NCI-H1694 (cell line): ENCODE measurements at regions not wholly inside any gene's neighbourhood (a gene's known extent, or its start where the extent isn't known, plus 50 kb on each side); places are given as distances from the start of the nearest gene placed in this dataset.

Source experiments
- DNase-seq: peaks from one replicate; lab custom pipeline; 2025; lab: John Stamatoyannopoulos, UW

DNA sequence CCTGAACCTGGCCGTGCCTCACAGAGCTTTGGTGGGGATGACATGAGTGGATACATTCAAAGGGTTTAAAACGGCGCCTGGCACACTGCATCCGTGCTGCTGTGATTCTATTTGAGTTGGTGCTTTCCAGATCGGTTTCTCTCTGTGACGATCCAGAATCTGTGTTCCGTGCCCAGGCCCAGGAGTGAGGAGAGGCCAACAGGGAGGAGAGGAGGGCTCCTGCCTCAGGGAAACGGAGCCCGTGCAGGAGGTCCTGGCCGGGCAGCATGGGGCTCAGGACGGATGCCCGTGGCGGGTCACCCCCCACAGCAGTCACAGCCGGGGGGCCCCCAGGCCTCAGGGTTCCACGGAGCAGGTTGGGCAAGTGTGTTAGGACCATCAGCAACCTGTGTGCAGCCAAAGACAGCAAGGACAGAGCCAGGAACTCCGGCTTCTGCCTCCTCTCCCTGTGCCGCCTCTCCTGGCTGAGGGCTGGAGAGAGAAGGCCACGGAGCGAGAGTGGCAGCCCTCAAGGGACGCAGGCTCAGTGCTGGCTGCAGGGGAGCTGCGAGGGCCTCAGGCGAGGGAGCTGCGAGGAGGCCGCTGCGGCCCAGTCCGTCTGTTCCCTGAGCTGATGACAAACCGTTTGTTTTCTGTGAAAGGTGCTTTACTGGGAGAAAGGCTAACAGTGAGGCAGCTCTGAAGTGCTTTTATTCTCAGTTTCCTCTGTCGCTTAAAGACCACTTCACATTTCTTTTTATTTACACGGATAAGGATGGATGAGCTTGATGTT is 99.3 kb downstream of the METRNL start:
- DNase-seq = no peak

DNA sequence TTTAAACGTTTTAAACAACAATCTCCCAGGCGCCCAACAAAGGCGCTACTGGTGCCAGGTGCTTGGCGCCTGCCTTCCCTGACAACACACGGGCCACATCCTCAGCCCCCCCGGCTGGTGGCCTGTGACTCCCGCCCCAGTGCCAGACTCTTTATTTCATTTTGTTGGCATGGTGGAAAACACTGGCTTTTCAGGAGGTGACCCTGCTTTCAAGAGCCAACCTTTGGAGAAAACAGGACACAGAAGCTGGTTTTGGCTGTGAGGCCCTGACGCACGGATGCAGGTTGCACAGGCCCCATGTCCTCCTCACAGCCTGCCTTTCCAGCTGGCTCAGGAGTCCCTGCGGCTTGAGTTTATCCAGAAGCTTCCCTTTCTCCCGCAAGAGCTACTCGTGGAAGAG is 100.0 kb downstream of the METRNL start:
- DNase-seq = no peak

DNA sequence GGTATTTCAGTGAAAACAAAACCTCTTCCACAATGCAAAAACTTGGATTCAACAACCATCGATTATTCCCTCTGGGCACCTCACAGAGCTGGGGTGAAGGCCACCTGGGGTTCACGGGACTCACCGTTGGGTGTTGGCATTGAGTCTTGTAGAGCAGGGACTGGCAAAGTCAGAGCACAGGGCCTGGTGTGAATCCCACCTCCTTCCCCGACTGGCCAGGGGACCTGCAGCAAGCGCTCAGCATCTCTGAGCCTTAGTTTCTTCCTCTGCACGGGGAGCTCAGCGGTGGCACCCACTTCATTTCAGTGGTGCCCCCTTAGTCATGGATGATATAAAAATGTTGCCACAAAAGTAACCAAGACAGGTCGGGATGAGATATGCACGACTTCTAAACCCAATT is 100.4 kb downstream of the METRNL start:
- DNase-seq = no peak

DNA sequence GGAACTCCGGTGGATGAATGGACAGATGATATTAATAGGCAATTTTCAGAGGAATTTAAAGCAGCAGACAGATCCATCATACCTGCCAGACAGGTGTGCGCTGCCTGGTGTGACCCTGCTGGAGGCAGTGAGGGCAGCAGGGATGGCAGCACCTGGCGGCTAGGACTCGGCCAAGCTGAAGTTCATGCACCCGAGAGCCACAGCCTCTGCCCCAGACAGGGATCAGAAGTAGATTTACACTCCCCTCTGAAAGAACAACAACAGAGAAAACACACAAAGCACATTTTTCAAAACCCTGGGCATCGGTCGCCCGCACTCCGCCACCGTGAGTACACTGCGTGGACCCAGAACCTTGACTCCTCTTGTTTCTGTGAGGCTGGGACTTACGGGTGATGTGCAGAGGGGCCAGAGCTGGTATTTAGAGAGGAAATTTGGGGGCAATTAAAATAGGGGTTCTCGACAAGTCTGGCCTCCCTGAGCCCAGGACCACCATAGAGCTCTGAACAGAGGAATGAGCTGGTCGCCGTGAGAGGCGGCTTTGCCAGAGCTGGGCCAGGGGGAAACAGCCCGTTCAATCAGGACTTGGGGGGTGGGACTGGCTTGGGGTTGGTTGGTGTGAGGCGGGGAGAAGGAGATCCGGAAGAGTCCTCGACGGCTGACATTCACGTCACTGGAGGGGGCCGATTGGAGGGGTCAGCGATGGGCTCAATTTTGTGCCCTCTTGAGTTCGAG is 101.0 kb downstream of the METRNL start:
- DNase-seq = no peak

DNA sequence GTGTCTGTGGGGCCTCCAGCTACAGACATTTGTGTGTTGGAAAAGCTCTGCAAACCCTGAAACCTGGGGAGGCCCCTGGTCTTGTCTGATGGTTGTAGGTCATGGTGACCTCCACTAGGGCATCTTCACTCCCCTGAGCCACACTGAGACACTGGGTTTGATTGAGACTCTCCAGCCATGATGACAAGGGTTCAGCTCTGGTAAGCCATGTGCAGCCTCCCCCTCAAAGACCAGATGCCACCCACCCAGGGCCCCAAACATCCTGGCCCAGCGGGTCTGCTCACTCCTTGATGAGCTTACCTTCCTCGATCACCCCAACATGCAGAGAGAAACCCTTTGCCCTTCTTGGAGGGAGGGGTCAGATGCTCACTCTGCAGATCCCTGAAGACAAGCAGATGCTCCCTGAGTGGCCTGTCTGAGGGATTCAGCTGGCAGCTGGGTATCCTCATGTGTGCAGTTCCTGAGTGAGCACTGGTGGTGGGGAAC is 101.6 kb downstream of the METRNL start:
- no peak for DNase-seq

DNA sequence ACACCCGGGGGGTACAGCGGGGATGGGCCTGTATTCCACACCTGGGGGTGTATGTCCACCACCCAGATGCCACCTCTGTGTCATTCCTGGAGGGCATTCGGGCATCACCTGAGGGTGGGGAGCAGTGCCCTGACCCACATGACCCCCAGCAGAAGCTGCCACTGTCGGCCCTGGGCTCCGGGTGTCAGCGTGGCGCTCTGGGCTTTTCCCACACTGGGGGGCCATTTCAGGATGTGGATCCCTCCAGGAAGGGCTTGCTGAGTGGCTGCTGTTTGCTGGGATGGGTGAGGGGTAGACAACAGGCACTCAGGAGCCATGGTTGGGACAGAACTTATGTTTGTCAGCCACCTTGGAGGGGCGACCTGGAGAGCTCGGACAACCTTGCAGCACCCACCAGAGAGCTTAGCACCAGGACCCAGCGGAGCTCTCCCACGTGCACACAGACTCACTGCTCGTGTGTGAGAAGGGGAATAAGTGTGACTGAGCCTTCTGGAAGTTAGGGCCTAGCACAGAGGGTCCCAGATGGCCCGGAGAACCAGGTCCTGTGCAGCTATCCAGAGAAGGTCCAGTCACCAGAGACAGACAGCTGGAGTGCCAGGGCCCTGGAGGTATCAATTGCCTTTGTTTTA is 102.7 kb downstream of the METRNL start:
- DNase-seq = no peak

DNA sequence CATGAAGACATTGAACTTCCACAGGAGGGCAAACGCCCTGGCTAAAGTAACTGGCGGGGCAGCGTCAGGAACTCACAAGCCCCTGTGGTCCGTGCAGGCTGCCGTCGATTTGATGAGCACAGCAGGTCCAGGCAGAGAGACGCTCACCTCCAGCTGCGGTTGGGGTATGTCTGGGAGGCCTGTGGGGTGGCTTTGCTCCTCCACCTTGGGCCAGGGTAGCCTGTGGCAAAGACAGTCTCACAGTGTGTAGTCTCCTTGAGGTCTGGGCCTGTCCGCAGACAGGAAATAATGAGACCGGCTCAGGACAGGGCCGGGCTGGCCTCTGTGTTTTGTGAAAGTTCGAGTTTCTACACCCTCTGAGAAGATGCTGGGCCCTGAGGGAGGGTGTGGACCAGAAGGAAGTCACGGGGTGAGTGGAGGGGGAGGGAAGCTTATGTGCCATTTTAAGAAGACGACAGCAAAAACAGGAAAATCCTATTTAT is 103.3 kb downstream of the METRNL start:
- no peak for DNase-seq

DNA sequence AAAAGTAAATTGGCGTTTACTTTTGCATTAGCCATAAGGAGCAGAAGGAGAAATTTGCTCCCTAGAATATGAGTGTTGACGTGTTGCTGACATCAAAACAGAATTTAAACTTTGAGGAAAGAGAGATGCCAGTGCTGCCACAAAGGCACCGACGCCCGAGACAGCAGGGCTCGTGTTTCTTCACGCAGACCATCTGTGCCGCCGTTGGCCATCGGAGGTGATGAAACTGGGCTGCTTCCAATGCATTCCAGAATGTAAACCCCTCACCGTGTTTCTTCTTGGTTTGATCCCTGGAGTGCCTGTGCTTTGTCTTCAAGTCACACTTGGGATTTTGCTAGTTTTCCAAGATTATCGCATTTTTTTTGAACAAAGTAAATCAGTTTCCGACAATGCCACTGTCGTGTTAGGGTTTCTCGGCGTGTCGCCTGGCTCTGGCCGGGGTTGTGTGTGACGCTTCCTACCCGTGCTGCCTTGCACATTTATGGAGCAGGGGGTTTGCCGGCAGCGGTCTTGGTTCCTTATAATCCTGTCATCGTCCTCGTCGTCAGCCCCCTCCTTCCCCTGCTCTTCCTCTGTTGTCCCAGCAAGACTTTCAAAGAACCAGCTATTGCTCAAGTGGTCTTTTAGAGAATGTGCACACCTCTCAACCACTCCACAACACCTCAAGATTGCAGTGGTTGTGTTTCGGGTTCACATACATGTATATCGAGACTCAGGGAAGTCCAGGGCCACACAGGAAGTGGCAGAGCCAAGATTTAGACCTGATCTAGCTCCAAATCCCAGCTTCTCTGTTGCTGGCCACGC is 103.9 kb downstream of the METRNL start:
- no peak for DNase-seq

DNA sequence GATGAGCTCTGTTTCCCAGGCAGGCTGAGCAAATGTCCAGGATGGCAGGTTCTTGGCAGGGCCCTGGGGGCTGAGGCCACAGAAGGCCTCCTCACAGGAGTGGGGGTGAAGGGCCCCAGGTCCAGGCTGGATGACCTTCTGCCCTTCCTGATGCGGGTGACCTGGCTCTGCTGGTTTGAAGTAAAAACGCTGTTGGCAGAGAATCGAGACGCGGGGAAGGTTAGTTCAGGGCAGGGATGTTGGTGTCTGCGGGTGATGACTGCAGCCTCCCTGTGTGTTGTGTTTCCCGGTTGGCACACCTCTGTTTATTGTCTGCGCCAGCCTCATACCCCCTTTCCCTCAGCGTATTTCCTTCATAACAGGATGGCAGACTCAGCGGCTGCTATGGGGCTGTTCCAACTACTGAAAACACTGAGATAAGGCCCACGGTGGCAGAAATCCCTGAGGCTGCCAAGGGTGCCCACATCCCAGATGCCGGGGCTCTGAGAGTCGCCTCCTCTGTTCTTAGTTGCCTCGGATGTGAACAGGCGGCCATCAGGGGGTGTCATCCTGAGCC is 104.6 kb downstream of the METRNL start:
- DNase-seq = no peak

DNA sequence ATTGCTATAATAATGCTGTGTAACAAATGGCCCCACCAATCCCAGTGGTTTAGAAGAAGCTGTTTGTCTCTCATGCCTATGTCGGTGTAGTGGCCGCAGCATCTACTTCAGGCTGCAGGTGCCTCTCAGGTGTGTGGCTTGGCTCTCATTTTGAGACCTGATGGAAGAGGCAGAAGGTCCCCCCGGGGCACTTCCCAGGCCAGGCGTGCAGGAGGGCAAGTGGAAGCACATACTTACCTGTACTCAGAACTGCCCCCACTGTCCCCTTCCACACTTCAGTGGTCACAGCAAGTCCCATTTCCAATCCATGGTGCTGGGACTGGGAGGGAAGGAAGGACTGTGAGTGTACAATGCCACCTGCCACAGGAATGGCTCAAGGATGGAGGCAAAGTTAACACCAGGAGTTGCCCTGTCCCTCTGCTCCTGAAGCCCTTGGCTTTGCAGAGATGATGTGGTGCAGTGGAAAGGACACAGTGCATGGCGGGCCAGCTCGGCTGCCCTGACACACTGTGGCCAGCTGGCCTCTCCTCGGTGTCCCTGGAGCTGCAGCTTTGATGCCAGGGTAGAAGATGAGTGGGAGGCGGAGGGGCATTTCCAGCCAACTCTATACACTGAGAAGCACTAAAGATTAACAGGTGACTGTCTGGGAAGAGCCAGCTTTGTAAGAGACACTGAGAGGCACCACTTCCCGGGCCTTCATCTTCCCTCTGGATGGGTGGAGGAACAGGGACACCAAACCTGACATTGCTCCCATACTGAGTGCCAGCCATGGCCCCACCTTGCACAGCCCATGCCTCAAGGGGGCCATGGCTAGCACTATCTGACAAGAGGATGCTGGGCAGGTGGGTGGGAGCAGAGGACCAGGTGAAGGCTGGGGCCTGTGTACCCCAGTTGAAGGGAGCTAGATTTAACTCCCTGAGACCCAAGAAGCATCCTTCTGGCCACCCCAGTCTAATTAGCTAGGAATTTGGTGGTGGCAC is 105.9 kb downstream of the METRNL start:
- DNase-seq = no peak

DNA sequence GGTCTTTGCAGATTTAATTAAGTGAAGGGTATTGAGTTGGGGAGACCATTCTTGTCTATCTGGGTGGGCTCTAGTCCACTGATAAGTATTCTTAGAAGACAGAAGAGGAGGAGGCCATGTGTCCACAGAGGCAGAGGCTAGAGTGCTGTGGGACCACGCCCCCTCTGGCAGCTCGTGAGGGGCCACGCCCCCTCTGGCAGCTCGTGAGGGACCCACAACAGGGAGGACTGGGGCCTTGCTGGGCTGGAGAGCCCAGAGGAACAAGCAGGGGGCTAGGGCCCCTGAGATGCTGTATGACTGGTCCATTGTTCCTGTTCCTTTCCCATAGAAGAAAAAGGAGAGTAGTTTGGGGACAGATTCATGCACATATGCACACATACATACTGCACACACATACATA is 106.8 kb downstream of the METRNL start:
- DNase-seq = no peak

DNA sequence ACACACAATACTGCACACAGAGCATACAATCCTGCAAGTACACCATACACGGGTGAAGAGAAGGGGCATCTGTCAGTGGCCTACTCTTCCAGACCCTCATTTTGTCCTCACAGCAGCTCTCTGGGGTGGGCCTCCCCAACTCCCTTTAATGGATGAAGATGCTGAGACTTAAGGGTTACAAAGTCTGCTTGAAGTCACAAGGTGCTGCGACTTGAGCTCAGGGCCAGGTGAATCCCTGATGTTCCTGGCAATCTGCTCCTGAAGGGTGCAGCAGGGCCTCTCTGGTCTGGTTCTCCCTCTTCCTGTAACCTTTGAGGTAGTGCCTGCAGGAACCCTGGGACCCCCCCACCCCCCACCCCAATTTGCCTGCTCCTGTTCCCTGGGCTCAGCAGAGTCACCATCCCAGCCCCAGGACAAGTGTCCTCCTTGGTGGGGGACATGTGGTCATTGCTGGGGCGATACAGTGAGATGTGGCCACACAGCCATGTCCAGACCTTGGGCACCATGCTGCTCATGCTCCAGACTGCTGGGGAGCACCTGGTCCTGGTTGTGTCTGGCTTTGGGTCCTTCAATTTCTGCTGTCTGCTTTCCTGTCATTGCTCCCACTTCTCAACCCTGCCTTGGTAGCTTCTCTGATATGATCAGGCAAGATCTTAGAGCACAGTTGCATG is 107.5 kb downstream of the METRNL start:
- no peak for DNase-seq

DNA sequence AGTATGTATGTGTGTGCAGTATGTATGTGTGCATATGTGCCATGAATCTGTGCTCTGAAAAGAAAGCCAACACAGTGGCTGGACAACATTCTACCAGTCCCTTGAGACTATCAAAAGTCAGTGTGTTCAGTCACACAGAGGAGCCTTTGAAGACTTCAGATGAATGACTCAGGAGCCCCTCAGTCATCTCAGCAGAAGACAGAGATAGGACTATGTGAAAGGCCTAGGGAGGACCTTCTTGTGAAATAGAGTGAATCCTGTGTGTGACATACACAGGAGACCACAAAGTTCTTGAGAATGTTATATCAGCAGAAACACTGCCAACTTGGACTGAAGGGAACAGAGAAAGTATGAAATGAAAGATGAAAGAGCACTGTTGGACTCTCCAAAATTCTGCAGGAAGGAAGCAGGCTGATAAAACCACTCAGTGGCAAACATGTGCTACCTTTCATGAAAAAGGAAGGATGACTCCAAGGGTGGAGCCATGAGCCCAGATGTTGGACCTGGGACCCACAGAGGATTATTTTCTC is 108.4 kb downstream of the METRNL start:
- DNase-seq = no peak

DNA sequence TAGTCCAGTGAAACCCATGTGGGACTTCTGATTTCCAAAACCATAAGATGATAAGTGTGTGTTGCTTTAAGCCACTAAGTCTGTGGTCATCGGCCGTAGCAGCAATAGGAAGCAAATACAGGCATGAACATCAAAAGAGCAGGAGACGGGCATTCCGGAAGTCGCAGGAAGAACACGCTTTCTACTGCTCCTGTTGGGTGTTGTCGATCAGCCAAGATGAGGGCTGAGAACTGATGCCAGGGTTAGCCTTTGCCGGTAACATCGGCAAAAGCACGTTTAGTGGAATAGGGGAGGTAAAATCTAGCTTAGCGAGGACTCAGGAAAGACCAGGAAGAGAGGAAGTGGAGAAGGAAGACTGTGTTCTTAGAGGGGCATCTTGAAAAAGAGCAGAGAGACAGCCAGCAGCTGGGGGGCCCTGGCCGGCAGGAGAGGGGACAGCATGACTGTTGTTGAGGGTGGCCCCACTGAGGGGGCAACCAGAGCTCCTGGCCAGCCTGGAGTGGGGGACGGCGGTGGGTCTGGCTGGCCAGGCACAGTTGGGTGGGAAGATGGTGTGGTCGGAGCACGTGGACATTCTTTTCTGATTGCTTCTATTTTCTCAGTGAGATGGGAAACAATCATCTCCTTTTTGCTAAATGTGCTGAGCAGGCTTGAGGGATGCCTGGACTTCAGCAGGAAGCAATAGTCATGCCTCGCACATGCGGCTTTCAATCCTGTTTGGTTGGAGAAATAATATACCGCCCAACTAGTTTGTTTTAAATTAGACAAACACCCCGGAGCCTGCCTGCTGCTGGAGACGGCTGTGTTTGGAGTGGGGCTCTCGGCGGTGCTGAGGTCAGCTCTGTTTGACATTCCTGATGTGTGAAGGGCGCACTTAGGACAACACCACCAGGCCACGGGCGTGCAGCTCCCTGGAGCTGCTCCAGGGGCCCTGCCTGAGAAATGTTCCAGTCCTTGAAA is 109.9 kb downstream of the METRNL start:
- DNase-seq = no peak

DNA sequence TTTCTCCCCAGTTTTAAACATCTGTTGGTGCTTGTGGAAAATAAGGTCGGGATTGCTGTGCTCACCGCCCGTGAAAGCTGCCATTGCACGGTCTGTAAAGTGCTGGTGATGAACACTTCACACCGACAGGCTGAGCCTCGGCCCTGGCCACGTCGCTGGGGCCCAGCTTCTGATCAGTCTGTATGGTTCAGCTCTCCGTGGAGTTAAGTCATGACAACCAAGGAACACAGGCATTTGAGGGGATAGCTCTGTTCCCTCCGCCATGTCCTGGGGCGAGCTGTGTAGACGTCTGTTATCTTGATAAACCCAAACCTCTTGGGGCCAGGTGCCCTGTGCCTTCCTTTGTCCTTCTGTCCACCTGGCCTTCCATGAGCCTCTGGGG is 110.6 kb downstream of the METRNL start:
- no peak for DNase-seq

DNA sequence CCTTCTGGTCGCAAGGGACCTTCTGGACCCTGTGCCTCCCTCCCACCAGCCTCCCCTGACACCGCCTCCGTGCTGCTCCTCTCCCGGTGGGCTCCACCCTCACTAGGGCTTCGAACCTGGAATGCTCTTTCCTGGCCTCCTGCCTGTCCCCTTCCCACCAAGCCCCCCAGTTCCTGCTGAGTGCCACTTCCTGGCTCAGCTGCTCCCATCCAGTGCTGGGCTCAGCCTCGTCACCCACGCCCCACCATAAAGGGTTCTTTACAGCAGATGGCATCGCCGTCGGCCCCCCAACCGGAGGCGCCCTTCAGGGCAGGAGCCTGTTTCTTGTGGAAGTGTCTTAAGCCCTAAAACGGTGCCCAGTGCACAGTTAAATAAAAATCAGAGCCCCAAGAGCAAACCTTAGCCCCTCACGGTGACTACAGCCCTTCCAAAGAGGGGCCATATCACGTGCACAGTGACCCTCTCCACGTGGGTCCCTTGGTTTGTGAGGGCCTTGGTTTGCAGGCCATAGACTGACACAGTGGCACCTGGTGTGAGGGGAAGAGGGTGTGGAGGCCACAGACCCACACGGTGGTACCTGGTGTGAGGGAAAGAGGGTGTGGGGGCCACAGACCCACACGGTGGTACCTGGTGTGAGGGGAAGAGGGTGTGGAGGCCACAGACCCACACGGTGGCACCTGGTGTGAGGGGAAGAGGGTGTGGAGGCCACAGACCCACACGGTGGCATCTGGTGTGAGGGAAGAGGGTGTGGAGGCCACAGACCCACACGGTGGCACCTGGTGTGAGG is 111.4 kb downstream of the METRNL start:
- DNase-seq = no peak

DNA sequence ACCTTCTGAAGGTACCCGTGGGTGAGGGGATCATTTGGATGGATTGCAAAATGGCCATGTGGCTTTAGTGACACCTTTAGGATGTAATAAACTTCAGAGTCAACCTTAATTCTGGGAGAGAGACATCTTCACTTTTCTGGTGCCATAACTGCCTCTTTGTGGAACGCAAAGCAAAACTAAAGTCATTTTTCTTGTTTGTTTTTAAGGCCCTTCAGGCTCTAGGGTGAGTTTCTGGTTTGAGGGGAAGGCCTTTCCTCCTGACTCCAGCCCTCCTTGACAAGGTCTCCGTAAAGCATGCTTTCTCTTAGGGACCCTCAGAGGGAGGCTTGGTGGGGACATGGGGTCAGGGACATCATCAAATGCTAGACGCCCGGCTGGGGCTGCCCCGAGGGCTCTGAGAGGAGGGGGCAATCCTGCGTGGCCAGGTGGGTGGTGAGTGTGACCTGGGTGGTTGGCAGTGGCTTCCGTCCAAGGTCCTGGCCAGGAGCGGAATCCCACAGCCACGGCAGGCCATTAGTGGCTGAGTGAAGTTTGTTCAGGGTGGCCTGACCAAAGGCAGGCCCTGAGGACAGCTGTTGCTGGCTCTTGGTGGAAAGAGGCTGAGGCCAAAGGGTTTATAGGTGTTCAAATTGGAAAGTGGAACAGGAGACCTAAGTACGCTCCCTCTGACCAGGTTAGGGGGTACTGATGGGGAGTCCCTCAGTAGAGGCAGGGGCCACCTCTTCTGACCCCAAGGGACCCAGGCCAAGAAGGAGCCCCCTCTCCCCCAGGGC is 112.2 kb downstream of the METRNL start:
- DNase-seq = no peak
